ENCODE measurements at regions not wholly inside any gene's neighbourhood (a gene's known extent, or its start where the extent isn't known, plus 50 kb on each side); places are given as distances from the start of the nearest gene placed in this dataset.
A peak's percentile ranks its signal among the peaks of the same experiment; 100 is the strongest.

GRCh38 chr1:47523835-47524215 lies 86.0 kb downstream of the FOXD2 start:
- H3K4me3 Mint-ChIP-seq (ENCODE audit: unreplicated experiment): no peak overlapping the region
- H3K27ac Mint-ChIP-seq (ENCODE audit: unreplicated experiment): no peak overlapping the region
- peaks cover 29% of the 10 kb centered on the region for H3K4me1 Mint-ChIP-seq (ENCODE audit: low read depth)
- no peak for DNase-seq (ENCODE audit: low spot score)
- TF ChIP-seq, protein P1, sequence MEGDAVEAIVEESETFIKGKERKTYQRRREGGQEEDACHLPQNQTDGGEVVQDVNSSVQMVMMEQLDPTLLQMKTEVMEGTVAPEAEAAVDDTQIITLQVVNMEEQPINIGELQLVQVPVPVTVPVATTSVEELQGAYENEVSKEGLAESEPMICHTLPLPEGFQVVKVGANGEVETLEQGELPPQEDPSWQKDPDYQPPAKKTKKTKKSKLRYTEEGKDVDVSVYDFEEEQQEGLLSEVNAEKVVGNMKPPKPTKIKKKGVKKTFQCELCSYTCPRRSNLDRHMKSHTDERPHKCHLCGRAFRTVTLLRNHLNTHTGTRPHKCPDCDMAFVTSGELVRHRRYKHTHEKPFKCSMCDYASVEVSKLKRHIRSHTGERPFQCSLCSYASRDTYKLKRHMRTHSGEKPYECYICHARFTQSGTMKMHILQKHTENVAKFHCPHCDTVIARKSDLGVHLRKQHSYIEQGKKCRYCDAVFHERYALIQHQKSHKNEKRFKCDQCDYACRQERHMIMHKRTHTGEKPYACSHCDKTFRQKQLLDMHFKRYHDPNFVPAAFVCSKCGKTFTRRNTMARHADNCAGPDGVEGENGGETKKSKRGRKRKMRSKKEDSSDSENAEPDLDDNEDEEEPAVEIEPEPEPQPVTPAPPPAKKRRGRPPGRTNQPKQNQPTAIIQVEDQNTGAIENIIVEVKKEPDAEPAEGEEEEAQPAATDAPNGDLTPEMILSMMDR (IDR thresholded peaks at IDR 0.05): no peak
- H3K9me3 Mint-ChIP-seq (ENCODE audit: low read depth): peaks cover 3% of the 10 kb centered on the region
- no peaks in the 10 kb centered on the region for H3K36me3 Mint-ChIP-seq (ENCODE audit: low read depth)
- H3K27me3 Mint-ChIP-seq (ENCODE audit: low read depth): peaks cover 20% of the 10 kb centered on the region

- Mint-ChIP-seq H3K9me3 (ENCODE audit: low read depth) (peaks cover 7% of the 10 kb centered on the region), H3K27me3 (ENCODE audit: low read depth) (peaks cover 20% of the 10 kb centered on the region), H3K27ac (ENCODE audit: unreplicated experiment) (no peak overlapping the region), H3K4me1 (ENCODE audit: low read depth) (peaks cover 29% of the 10 kb centered on the region), H3K36me3 (ENCODE audit: low read depth) (no peaks in the 10 kb centered on the region), H3K4me3 (ENCODE audit: unreplicated experiment) (no peak overlapping the region)
- TF ChIP-seq, protein P1 (IDR thresholded peaks at IDR 0.05): no peak
- DNase-seq (ENCODE audit: low spot score): no peak
Measured at GRCh38 chr1:47524272-47524671, 86.4 kb downstream of the FOXD2 start.

GRCh38 chr1:47527653-47528272 lies 89.9 kb downstream of the FOXD2 start:
- H3K27me3 Mint-ChIP-seq (ENCODE audit: low read depth): peaks cover 20% of the 10 kb centered on the region
- H3K4me1 Mint-ChIP-seq (ENCODE audit: low read depth): peaks cover 14% of the 10 kb centered on the region
- peaks cover 12% of the 10 kb centered on the region for H3K9me3 Mint-ChIP-seq (ENCODE audit: low read depth)
- H3K36me3 Mint-ChIP-seq (ENCODE audit: low read depth): no peaks in the 10 kb centered on the region
- DNase-seq (ENCODE audit: low spot score): no peak
- TF ChIP-seq, protein P1 (IDR thresholded peaks at IDR 0.05): peak; percentile 60
- H3K4me3 Mint-ChIP-seq (ENCODE audit: unreplicated experiment): no peak overlapping the region
- H3K27ac Mint-ChIP-seq (ENCODE audit: unreplicated experiment): no peak overlapping the region

DNA sequence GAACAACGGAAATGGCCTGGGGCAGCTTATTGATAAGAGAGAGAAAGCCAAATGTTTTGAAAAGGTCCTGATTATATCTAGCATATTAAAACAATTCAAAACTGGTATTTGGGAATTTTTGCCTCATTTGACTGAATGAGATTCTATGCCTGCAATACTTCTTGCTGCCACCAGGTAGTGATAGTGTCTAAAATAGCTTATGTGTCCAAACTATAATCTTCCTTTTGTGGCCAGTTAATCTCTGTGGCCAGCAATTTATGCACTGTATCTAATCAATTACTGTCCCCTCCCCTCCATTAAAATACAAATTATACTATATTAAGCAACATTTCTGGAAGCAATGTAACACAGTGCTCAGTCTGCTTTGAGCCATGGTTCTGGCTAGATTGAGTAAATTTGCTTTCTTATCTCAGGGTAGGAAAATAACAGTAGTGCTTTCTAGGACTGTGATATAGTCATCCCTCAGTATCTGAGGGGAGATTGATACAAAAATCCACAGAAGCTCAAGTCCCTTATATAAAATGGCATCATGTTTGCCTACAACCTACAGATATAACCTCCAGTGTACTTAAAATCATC lies 91.8 kb downstream of the FOXD2 start:
- peaks cover 21% of the 10 kb centered on the region for H3K4me1 Mint-ChIP-seq (ENCODE audit: low read depth)
- no peak for DNase-seq (ENCODE audit: low spot score)
- TF ChIP-seq, protein P1 (IDR thresholded peaks at IDR 0.05): peak; percentile 78
- peaks cover 12% of the 10 kb centered on the region for H3K9me3 Mint-ChIP-seq (ENCODE audit: low read depth)
- H3K27me3 Mint-ChIP-seq (ENCODE audit: low read depth): peaks cover 14% of the 10 kb centered on the region
- H3K27ac Mint-ChIP-seq (ENCODE audit: unreplicated experiment): no peak overlapping the region
- H3K36me3 Mint-ChIP-seq (ENCODE audit: low read depth): no peaks in the 10 kb centered on the region
- H3K4me3 Mint-ChIP-seq (ENCODE audit: unreplicated experiment): no peak overlapping the region

GRCh38 chr1:47532921-47533792 lies 95.3 kb downstream of the FOXD2 start:
- peak overlapping the region; percentile 83 for H3K27ac Mint-ChIP-seq (ENCODE audit: unreplicated experiment)
- no peak for DNase-seq (ENCODE audit: low spot score)

More at GRCh38 chr1:47532921-47533792, 95.3 kb downstream of the FOXD2 start:
- Mint-ChIP-seq H3K4me1 (ENCODE audit: low read depth) (peaks cover 21% of the 10 kb centered on the region), H3K9me3 (ENCODE audit: low read depth) (peaks cover 12% of the 10 kb centered on the region), H3K36me3 (ENCODE audit: low read depth) (no peaks in the 10 kb centered on the region), H3K27me3 (ENCODE audit: low read depth) (peaks cover 6% of the 10 kb centered on the region), H3K4me3 (ENCODE audit: unreplicated experiment) (peak overlapping the region; percentile 77)
- TF ChIP-seq, protein P1 (IDR thresholded peaks at IDR 0.05): no peak

Measured in chondrocyte (in vitro differentiated cells).